Progenitor cell of endocrine pancreas (in vitro differentiated cells): ENCODE measurements at regions not wholly inside any gene's neighbourhood (a gene's known extent, or its start where the extent isn't known, plus 50 kb on each side); places are given as distances from the start of the nearest gene placed in this dataset.

Experiments used
- DNase-seq: peaks from one replicate; pipeline ENCODE4 v3.0.0; 2021; ENCODE audit warnings: low spot score; ENCODE audit not compliant: unreplicated experiment
- H3K27ac Mint-ChIP-seq: 2 replicates; pipeline ENCODE4 v1.8.0; 2021; ENCODE audit warnings: mild to moderate bottlenecking, moderate library complexity, mixed read lengths
- H3K27me3 Mint-ChIP-seq: 2 replicates; pipeline ENCODE4 v1.8.0; 2021; ENCODE audit warnings: mixed read lengths
- H3K36me3 Mint-ChIP-seq: 2 replicates; pipeline ENCODE4 v1.8.0; 2022; ENCODE audit warnings: mixed read lengths; ENCODE audit not compliant: insufficient read depth
- H3K4me1 Mint-ChIP-seq: 2 replicates; pipeline ENCODE4 v1.8.0; 2021; ENCODE audit warnings: low read depth, mixed read lengths
- H3K4me3 Mint-ChIP-seq: 2 replicates; pipeline ENCODE4 v1.8.0; 2021; ENCODE audit warnings: low read depth, mild to moderate bottlenecking, moderate library complexity, mixed read lengths
- H3K9me3 Mint-ChIP-seq: 2 replicates; pipeline ENCODE4 v1.8.0; 2021; ENCODE audit warnings: low read depth, mixed read lengths
- TF ChIP-seq, protein P1 (sequence below): fragments of 200-600 bp; sonication (generic); IDR thresholded peaks from one replicate; pipeline ENCODE4 v1.5.0; 2021; ENCODE audit warnings: antibody characterized with exemption, mild to moderate bottlenecking; ENCODE audit not compliant: unreplicated experiment

- Mint-ChIP-seq H3K27ac (no peak overlapping the region), H3K4me1 (no peaks in the 10 kb centered on the region), H3K4me3 (no peak overlapping the region), H3K27me3 (no peaks in the 10 kb centered on the region), H3K36me3 (no peaks in the 10 kb centered on the region), H3K9me3 (peaks cover 21% of the 10 kb centered on the region)
- no peak for DNase-seq
- TF ChIP-seq, protein P1, sequence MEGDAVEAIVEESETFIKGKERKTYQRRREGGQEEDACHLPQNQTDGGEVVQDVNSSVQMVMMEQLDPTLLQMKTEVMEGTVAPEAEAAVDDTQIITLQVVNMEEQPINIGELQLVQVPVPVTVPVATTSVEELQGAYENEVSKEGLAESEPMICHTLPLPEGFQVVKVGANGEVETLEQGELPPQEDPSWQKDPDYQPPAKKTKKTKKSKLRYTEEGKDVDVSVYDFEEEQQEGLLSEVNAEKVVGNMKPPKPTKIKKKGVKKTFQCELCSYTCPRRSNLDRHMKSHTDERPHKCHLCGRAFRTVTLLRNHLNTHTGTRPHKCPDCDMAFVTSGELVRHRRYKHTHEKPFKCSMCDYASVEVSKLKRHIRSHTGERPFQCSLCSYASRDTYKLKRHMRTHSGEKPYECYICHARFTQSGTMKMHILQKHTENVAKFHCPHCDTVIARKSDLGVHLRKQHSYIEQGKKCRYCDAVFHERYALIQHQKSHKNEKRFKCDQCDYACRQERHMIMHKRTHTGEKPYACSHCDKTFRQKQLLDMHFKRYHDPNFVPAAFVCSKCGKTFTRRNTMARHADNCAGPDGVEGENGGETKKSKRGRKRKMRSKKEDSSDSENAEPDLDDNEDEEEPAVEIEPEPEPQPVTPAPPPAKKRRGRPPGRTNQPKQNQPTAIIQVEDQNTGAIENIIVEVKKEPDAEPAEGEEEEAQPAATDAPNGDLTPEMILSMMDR = no peak
Measured at GRCh38 chr4:72959411-72959810, 110.1 kb downstream of the COX18 start.

DNA sequence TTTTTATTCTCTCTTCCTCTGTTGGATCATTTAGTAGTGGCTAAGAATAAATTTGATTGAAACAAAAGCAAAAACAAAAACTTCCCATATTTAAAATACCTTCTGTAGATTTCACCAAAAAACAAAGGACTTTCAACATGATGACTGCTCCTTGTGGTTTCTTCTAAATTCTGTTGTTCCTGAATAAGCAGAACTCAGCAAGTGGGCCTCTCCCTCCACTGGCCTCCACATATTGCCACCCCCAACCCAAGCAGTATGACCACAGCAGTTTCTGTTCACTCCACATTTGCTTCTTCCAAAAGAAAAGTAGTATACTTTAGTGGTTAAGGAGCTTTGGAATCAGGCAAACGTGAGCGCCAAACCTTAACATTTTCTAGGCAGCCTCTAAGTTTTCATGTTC, 114.7 kb downstream of the COX18 start:
- Mint-ChIP-seq H3K27me3 (no peaks in the 10 kb centered on the region), H3K4me3 (no peak overlapping the region), H3K27ac (no peak overlapping the region), H3K4me1 (no peaks in the 10 kb centered on the region), H3K9me3 (no peaks in the 10 kb centered on the region), H3K36me3 (no peaks in the 10 kb centered on the region)
- DNase-seq = no peak
- TF ChIP-seq, protein P1 = no peak

DNA sequence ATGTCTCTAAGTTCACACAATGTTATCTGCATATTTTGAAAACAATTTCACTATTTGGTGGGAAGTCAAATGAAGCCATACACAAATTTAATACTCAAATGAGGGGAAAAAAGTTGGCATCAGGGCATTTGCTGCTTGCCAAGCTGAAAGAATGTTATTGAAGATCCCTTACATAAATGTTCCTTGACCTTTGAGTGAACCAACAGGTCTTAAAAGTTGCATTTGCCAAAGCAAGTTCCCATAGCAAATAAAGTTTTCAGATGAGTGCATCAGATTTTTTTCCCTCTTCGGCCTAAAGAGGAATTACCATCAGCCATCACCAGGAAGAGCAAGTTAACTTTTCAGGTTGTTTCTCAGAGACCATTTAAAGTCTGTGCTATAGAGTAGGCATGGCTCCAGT, 115.9 kb downstream of the COX18 start:
- no peak overlapping the region for H3K27ac Mint-ChIP-seq
- no peak for DNase-seq
- H3K4me1 Mint-ChIP-seq = no peaks in the 10 kb centered on the region
- no peaks in the 10 kb centered on the region for H3K27me3 Mint-ChIP-seq
- no peaks in the 10 kb centered on the region for H3K9me3 Mint-ChIP-seq
- TF ChIP-seq, protein P1 = no peak
- no peaks in the 10 kb centered on the region for H3K36me3 Mint-ChIP-seq
- no peak overlapping the region for H3K4me3 Mint-ChIP-seq

DNA sequence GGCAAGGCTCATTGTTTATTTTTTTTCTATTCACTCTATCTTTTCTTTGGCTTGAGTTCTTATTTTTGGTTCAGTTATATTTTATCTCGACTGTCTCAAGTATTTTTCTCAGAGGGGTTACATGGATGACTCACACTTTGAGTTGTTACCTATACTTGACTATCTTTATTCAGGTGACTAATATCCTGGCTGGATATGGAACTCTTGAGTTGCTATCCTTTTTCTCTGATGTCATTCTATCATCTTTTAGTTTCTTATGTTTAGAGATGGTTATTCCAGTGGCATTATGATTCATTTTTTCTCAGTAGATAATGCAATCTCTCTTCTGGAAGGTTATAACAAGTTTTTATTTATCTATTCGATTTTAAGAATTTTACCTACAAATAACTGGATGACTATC, 117.9 kb downstream of the COX18 start:
- H3K27me3 Mint-ChIP-seq = no peaks in the 10 kb centered on the region
- no peaks in the 10 kb centered on the region for H3K4me1 Mint-ChIP-seq
- TF ChIP-seq, protein P1 = no peak
- H3K27ac Mint-ChIP-seq = no peak overlapping the region
- no peaks in the 10 kb centered on the region for H3K36me3 Mint-ChIP-seq
- no peak for DNase-seq
- no peaks in the 10 kb centered on the region for H3K9me3 Mint-ChIP-seq
- H3K4me3 Mint-ChIP-seq = no peak overlapping the region

GRCh38 chr4:72951147-72951546, 118.4 kb downstream of the COX18 start:
- Mint-ChIP-seq H3K27me3 (no peaks in the 10 kb centered on the region), H3K4me1 (no peaks in the 10 kb centered on the region), H3K27ac (no peak overlapping the region), H3K9me3 (no peaks in the 10 kb centered on the region), H3K36me3 (no peaks in the 10 kb centered on the region), H3K4me3 (no peak overlapping the region)
- DNase-seq = no peak
- TF ChIP-seq, protein P1 = peak; percentile 28
